ENCODE measurements at regions not wholly inside any gene's neighbourhood (a gene's known extent, or its start where the extent isn't known, plus 50 kb on each side); places are given as distances from the start of the nearest gene placed in this dataset.
"Not testable (repeated sequence)": the region's sequence is repeated elsewhere in the genome, so short reads cannot be mapped to it uniquely, and the experiment has no call there.

- no peak overlapping the region for H3K4me3 ChIP-seq (ENCODE audit: low read depth, low read length)
- TF ChIP-seq CTCF (IDR thresholded peaks at IDR 0.05; ENCODE audit: insufficient read depth, low read length) = no peak
- no peak for DNase-seq (ENCODE audit: low read depth)
These were observed 118.0 kb upstream of the ZBTB40 start for GRCh38 chr1:22333516-22334121.

- H3K4me3 ChIP-seq (ENCODE audit: low read depth, low read length) = no peak overlapping the region
- DNase-seq (ENCODE audit: low read depth) = no peak
These were observed 116.6 kb upstream of the ZBTB40 start for GRCh38 chr1:22334860-22335550.

GRCh38 chr1:22336274-22336673 lies 115.4 kb upstream of the ZBTB40 start:
- not testable (repeated sequence) for H3K4me3 ChIP-seq (ENCODE audit: low read depth, low read length); DNase-seq (ENCODE audit: low read depth)

More at GRCh38 chr1:22334860-22335550, 116.6 kb upstream of the ZBTB40 start:
- TF ChIP-seq CTCF (IDR thresholded peaks at IDR 0.05; ENCODE audit: insufficient read depth, low read length) = no peak

GRCh38 chr1:22336696-22337545 lies 114.7 kb upstream of the ZBTB40 start:
- DNase-seq (ENCODE audit: low read depth) = not testable (repeated sequence)

GRCh38 chr1:22338071-22338765 lies 113.4 kb upstream of the ZBTB40 start:
- DNase-seq (ENCODE audit: low read depth) = no peak
- TF ChIP-seq CTCF (IDR thresholded peaks at IDR 0.05; ENCODE audit: insufficient read depth, low read length) = no peak
- no peak overlapping the region for H3K4me3 ChIP-seq (ENCODE audit: low read depth, low read length)

More at GRCh38 chr1:22336696-22337545, 114.7 kb upstream of the ZBTB40 start:
- H3K4me3 ChIP-seq (ENCODE audit: low read depth, low read length) = not testable (repeated sequence)

- no peak for DNase-seq (ENCODE audit: low read depth)
- no peak overlapping the region for H3K4me3 ChIP-seq (ENCODE audit: low read depth, low read length)
- TF ChIP-seq CTCF (IDR thresholded peaks at IDR 0.05; ENCODE audit: insufficient read depth, low read length) = no peak
These were observed 112.4 kb upstream of the ZBTB40 start for GRCh38 chr1:22339237-22339636.

- no peak for TF ChIP-seq CTCF (IDR thresholded peaks at IDR 0.05; ENCODE audit: insufficient read depth, low read length)
- H3K4me3 ChIP-seq (ENCODE audit: low read depth, low read length) = no peak overlapping the region
- DNase-seq (ENCODE audit: low read depth) = no peak
These were observed 111.6 kb upstream of the ZBTB40 start for GRCh38 chr1:22340066-22340465.

Measured in fibroblast of the aortic adventitia (primary cell).